OCI-LY7 (cell line): ENCODE measurements at regions not wholly inside any gene's neighbourhood (a gene's known extent, or its start where the extent isn't known, plus 50 kb on each side); places are given as distances from the start of the nearest gene placed in this dataset.

Experiments used
- EZH2phosphoT487 ChIP-seq: fragments of 200-600 bp; sonication (generic); IDR thresholded peaks from 2 replicates; pipeline ENCODE4 v1.6.1; 2018; ENCODE audit warnings: low read depth, borderline replicate concordance, mild to moderate bottlenecking, mixed run types, antibody characterized with exemption, low read length, moderate library complexity, mixed read lengths
- TF ChIP-seq, protein P1 (sequence below): fragments of 200-600 bp; sonication (generic); conservative IDR thresholded peaks from 2 replicates; pipeline ENCODE4 v1.5.1; 2014; ENCODE audit warnings: mild to moderate bottlenecking, antibody characterized with exemption, low read length, moderate library complexity, mixed read lengths

DNA sequence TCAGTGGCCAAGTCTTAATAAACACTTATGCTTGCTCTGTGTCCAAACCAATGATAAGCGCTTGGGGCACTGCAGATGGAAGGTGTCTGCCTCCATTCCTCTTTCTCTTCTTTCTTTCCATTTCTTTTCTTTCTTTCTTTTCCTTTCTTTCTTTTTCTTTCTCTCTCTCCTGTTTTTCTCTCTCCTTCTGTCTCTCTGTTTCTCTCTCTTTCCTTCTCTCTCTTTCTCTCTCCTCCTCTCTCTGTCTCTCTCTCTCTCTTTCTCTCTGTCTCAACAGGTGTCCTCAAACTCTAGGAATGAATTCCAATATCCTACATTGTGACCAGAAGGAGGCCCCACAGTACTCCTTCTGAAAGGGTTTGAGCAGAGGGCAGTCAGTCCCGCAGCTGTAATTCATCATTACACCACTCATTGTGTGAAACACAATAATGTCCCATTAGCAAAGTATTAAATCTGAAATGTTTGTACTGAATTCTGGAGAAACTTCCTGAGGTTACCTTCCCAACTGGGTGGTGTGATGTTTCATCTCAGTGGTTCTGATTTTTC, 66.5 kb upstream of the PAGE1 start:
- TF ChIP-seq, protein P1, sequence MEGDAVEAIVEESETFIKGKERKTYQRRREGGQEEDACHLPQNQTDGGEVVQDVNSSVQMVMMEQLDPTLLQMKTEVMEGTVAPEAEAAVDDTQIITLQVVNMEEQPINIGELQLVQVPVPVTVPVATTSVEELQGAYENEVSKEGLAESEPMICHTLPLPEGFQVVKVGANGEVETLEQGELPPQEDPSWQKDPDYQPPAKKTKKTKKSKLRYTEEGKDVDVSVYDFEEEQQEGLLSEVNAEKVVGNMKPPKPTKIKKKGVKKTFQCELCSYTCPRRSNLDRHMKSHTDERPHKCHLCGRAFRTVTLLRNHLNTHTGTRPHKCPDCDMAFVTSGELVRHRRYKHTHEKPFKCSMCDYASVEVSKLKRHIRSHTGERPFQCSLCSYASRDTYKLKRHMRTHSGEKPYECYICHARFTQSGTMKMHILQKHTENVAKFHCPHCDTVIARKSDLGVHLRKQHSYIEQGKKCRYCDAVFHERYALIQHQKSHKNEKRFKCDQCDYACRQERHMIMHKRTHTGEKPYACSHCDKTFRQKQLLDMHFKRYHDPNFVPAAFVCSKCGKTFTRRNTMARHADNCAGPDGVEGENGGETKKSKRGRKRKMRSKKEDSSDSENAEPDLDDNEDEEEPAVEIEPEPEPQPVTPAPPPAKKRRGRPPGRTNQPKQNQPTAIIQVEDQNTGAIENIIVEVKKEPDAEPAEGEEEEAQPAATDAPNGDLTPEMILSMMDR, result no peak
- no peak for TF ChIP-seq EZH2phosphoT487
